BJ (cell line): ENCODE measurements at regions not wholly inside any gene's neighbourhood (a gene's known extent, or its start where the extent isn't known, plus 50 kb on each side); places are given as distances from the start of the nearest gene placed in this dataset.

ENCODE experiments used
- CTCF ChIA-PET: fragments of 350-600 bp; formaldehyde crosslinking; extraction: SDS; loops from one replicate; lab custom pipeline; 2021; ENCODE audit warnings: antibody characterized with exemption, inconsistent platforms; lab: Yijun Ruan, JAX
- POLR2A ChIA-PET: fragments of 300-600 bp; sonication (Branson Sonifier 250); formaldehyde crosslinking; extraction: SDS; loops from one replicate; lab custom pipeline; 2021; ENCODE audit warnings: antibody characterized with exemption; lab: Charles Lee
- DNase-seq: peaks from one replicate; pipeline ENCODE4 v3.0.0-alpha.2; 2011; ENCODE audit warnings: low read depth
- H3K27me3 ChIP-seq: 2 replicates; pipeline ENCODE4 v1.6.0; 2011; ENCODE audit warnings: low read length; ENCODE audit not compliant: control insufficient read depth, insufficient read depth
- H3K36me3 ChIP-seq: 2 replicates; pipeline ENCODE4 v1.5.1; 2011; ENCODE audit warnings: low read length; ENCODE audit not compliant: control insufficient read depth, insufficient read depth
- H3K4me3 ChIP-seq: 2 replicates; pipeline ENCODE4 v1.5.1; 2011; ENCODE audit warnings: low read depth, mild to moderate bottlenecking, control low read depth, low read length
- TF ChIP-seq, protein P1 (sequence below): IDR thresholded peaks from 2 replicates; pipeline ENCODE4 v1.5.1; 2011; ENCODE audit warnings: low read depth, mild to moderate bottlenecking, control low read depth, inconsistent platforms, low read length, moderate library complexity; ENCODE audit not compliant: insufficient read depth

DNA sequence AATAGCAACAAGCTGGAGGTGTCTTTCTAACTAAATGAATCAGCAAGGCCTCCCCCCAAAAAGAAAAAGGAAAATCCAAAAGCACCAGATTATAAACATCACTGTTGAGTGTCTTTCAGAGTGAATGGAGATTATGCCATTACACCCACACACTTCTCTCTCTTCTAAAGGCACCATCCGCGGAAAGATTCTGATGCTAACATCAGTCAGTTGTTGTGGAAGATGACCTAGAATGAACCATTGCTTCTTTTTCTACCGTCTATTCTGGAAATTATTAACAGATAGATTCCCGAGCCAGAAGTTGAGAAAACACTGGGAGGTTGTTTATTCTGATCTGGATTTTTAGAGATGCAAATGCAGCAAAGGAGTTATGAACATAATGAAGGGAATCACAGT, 60.9 kb upstream of the FAM20A start:
- Histone ChIP-seq H3K36me3 (no peaks in the 10 kb centered on the region), H3K27me3 (no peaks in the 10 kb centered on the region), H3K4me3 (no peak overlapping the region)
- TF ChIP-seq, protein P1, sequence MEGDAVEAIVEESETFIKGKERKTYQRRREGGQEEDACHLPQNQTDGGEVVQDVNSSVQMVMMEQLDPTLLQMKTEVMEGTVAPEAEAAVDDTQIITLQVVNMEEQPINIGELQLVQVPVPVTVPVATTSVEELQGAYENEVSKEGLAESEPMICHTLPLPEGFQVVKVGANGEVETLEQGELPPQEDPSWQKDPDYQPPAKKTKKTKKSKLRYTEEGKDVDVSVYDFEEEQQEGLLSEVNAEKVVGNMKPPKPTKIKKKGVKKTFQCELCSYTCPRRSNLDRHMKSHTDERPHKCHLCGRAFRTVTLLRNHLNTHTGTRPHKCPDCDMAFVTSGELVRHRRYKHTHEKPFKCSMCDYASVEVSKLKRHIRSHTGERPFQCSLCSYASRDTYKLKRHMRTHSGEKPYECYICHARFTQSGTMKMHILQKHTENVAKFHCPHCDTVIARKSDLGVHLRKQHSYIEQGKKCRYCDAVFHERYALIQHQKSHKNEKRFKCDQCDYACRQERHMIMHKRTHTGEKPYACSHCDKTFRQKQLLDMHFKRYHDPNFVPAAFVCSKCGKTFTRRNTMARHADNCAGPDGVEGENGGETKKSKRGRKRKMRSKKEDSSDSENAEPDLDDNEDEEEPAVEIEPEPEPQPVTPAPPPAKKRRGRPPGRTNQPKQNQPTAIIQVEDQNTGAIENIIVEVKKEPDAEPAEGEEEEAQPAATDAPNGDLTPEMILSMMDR = no peak
- ChIA-PET CTCF (interaction anchor here (1.0 to 2.6 kb wide), 2 partner anchors 12 to 23 kb away, joined by 3 to 11 read pairs; no protein-coding TSS in a partner anchor), POLR2A (no interaction called here)
- DNase-seq = no peak

GRCh38 chr17:68661265-68662036, 60.3 kb upstream of the FAM20A start:
- H3K27me3 ChIP-seq = no peaks in the 10 kb centered on the region
- H3K36me3 ChIP-seq = no peaks in the 10 kb centered on the region
- no peak overlapping the region for H3K4me3 ChIP-seq
- POLR2A ChIA-PET = no interaction called here
- no peak for DNase-seq
- TF ChIP-seq, protein P1 = no peak
- CTCF ChIA-PET = interaction anchor here (0.7 to 2.6 kb wide), 3 partner anchors 12 to 22 kb away, joined by 3 to 11 read pairs (median 4); no protein-coding TSS in a partner anchor

DNA sequence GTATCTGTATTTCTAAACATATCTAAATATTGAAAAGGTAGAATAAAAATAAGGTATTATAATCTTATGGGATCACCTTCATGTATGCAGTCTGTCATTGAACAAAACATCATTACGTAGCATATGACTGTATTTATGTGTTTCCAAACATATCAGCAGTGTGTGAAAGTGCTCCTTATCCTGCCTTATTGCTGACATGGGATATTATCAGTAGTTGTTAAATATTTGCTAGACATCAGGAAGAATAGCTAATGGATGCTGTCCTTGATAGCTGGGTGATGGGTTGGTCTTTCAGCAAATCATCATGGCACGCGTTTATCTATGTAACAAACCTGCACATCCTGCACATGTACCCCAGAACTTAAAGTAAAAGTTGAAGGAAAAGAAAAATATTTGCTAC, 59.1 kb upstream of the FAM20A start:
- no peak for DNase-seq
- ChIA-PET CTCF (no interaction called here), POLR2A (no interaction called here)
- TF ChIP-seq, protein P1 = no peak
- Histone ChIP-seq H3K36me3 (no peaks in the 10 kb centered on the region), H3K4me3 (no peak overlapping the region), H3K27me3 (no peaks in the 10 kb centered on the region)

GRCh38 chr17:68658999-68659780, 58.0 kb upstream of the FAM20A start:
- H3K27me3 ChIP-seq = no peaks in the 10 kb centered on the region
- TF ChIP-seq, protein P1 = no peak
- H3K4me3 ChIP-seq = no peak overlapping the region
- ChIA-PET CTCF (no interaction called here), POLR2A (no interaction called here)
- no peak for DNase-seq
- no peaks in the 10 kb centered on the region for H3K36me3 ChIP-seq

GRCh38 chr17:68657576-68657975, 56.4 kb upstream of the FAM20A start:
- TF ChIP-seq, protein P1 = no peak
- no peaks in the 10 kb centered on the region for H3K36me3 ChIP-seq
- ChIA-PET POLR2A (no interaction called here), CTCF (no interaction called here)
- DNase-seq = no peak
- no peak overlapping the region for H3K4me3 ChIP-seq
- no peaks in the 10 kb centered on the region for H3K27me3 ChIP-seq
